ENCODE measurements at regions not wholly inside any gene's neighbourhood (a gene's known extent, or its start where the extent isn't known, plus 50 kb on each side); places are given as distances from the start of the nearest gene placed in this dataset.

DNA sequence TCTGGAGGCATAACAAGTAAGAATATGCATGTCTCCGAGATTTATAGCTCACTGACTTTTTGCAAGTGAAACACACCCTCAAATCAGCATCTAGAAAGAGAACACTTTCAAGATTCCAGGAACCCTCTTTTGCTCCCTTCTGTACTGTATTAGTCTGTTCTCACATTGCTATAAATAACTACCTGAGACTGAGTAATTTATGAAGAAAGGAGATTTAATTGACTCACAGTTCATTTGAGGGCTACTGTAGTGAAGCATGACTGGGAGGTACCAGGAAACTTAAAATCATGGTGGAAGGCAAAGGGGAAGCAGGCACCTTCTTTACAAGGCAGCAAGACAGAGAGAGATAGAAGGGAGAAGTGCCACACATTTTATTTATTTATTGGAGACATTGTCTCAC, 269.9 kb downstream of the UTRN start:
- DNase-seq (ENCODE audit: low spot score) = no peak
- Mint-ChIP-seq H3K9me3 (ENCODE audit: unreplicated experiment) (no peaks in the 10 kb centered on the region), H3K27ac (ENCODE audit: unreplicated experiment) (no peak overlapping the region), H3K36me3 (ENCODE audit: low read depth, unreplicated experiment) (peaks cover 23% of the 10 kb centered on the region), H3K4me3 (ENCODE audit: unreplicated experiment) (no peak overlapping the region), H3K4me1 (ENCODE audit: unreplicated experiment) (no peaks in the 10 kb centered on the region), H3K27me3 (ENCODE audit: unreplicated experiment) (peaks cover 1% of the 10 kb centered on the region)
- TF ChIP-seq, protein P1, sequence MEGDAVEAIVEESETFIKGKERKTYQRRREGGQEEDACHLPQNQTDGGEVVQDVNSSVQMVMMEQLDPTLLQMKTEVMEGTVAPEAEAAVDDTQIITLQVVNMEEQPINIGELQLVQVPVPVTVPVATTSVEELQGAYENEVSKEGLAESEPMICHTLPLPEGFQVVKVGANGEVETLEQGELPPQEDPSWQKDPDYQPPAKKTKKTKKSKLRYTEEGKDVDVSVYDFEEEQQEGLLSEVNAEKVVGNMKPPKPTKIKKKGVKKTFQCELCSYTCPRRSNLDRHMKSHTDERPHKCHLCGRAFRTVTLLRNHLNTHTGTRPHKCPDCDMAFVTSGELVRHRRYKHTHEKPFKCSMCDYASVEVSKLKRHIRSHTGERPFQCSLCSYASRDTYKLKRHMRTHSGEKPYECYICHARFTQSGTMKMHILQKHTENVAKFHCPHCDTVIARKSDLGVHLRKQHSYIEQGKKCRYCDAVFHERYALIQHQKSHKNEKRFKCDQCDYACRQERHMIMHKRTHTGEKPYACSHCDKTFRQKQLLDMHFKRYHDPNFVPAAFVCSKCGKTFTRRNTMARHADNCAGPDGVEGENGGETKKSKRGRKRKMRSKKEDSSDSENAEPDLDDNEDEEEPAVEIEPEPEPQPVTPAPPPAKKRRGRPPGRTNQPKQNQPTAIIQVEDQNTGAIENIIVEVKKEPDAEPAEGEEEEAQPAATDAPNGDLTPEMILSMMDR (IDR thresholded peaks at IDR 0.05; ENCODE audit: unreplicated experiment) = no peak

DNA sequence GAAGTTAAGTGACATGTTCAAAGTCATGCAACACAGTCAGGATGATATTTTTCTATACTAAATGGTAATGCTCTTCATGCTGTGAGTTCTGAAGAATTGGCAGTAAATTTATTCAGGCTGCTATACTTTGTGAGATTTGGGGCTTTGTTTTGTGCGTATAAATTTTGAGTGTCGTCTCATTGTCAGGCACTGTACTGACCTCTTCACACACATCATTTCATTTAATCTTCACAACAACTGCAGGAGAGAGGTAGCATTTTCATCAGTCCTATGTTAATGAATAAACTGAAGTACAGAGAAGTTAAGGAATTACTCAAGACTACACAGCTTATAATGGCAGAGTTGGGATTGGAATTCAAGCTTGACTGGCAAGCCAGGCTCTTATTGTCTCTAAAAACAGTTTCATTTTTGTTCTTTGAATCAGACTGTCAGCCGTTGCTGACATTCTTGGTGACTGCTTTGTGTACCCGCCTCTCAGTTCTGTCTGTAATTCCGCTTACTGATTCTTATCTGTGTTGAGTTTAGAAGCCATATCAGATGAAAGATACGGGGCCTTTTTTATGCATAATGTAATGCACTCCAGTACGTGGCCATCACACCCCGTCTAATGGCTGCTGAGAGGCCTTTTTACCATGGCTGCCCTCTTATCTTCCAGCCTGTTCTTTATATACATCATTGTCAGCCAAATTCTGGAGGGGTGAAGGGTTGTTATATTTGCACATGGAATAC, 274.9 kb downstream of the UTRN start:
- no peaks in the 10 kb centered on the region for H3K9me3 Mint-ChIP-seq (ENCODE audit: unreplicated experiment)
- H3K27me3 Mint-ChIP-seq (ENCODE audit: unreplicated experiment) = peaks cover 1% of the 10 kb centered on the region
- DNase-seq (ENCODE audit: low spot score) = no peak
- TF ChIP-seq, protein P1 (IDR thresholded peaks at IDR 0.05; ENCODE audit: unreplicated experiment) = no peak
- H3K27ac Mint-ChIP-seq (ENCODE audit: unreplicated experiment) = no peak overlapping the region
- H3K4me3 Mint-ChIP-seq (ENCODE audit: unreplicated experiment) = no peak overlapping the region
- peaks cover 8% of the 10 kb centered on the region for H3K36me3 Mint-ChIP-seq (ENCODE audit: low read depth, unreplicated experiment)
- H3K4me1 Mint-ChIP-seq (ENCODE audit: unreplicated experiment) = no peaks in the 10 kb centered on the region

- DNase-seq (ENCODE audit: low spot score) = no peak
- TF ChIP-seq, protein P1 (IDR thresholded peaks at IDR 0.05; ENCODE audit: unreplicated experiment) = no peak
- no peaks in the 10 kb centered on the region for H3K27me3 Mint-ChIP-seq (ENCODE audit: unreplicated experiment)
- no peak overlapping the region for H3K27ac Mint-ChIP-seq (ENCODE audit: unreplicated experiment)
- H3K4me1 Mint-ChIP-seq (ENCODE audit: unreplicated experiment) = no peaks in the 10 kb centered on the region
- H3K9me3 Mint-ChIP-seq (ENCODE audit: unreplicated experiment) = no peaks in the 10 kb centered on the region
- H3K36me3 Mint-ChIP-seq (ENCODE audit: low read depth, unreplicated experiment) = peaks cover 3% of the 10 kb centered on the region
- no peak overlapping the region for H3K4me3 Mint-ChIP-seq (ENCODE audit: unreplicated experiment)
Measured at GRCh38 chr6:144561455-144562043, 276.4 kb downstream of the UTRN start.

DNA sequence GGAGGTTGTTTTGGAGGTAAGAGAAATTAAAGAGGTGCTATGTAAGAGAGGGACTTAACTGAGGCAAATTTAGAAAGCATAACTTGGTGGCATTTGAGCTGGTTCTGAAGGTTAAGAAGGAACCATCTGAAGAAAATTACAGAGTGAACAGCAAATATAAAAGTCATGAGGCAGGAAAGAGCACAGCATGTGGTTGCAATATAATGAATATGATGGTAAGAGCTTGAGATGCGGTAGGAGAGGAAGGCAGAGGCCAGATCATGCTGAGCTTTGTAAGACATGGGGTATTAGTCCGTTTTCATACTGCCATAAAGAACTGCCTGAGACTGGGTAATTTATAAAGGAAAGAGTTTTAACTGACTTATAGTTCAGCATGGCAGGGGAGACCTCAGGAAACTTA, 279.1 kb downstream of the UTRN start:
- no peak overlapping the region for H3K4me3 Mint-ChIP-seq (ENCODE audit: unreplicated experiment)
- peaks cover 4% of the 10 kb centered on the region for H3K4me1 Mint-ChIP-seq (ENCODE audit: unreplicated experiment)
- H3K36me3 Mint-ChIP-seq (ENCODE audit: low read depth, unreplicated experiment) = no peaks in the 10 kb centered on the region
- no peaks in the 10 kb centered on the region for H3K27me3 Mint-ChIP-seq (ENCODE audit: unreplicated experiment)
- no peak for DNase-seq (ENCODE audit: low spot score)
- TF ChIP-seq, protein P1 (IDR thresholded peaks at IDR 0.05; ENCODE audit: unreplicated experiment) = no peak
- no peak overlapping the region for H3K27ac Mint-ChIP-seq (ENCODE audit: unreplicated experiment)
- no peaks in the 10 kb centered on the region for H3K9me3 Mint-ChIP-seq (ENCODE audit: unreplicated experiment)

Measured in endothelial cell (in vitro differentiated cells).